H1 (cell line): ENCODE measurements at regions not wholly inside any gene's neighbourhood (a gene's known extent, or its start where the extent isn't known, plus 50 kb on each side); places are given as distances from the start of the nearest gene placed in this dataset.

Source experiments
- CTCF ChIA-PET: fragments of 300-600 bp; sonication (Branson Sonifier 250); formaldehyde crosslinking; loops from one replicate; lab custom pipeline; 2021; ENCODE audit not compliant: partially characterized antibody; lab: Charles Lee
- POLR2A ChIA-PET: fragments of 300-600 bp; sonication (Branson Sonifier 250); formaldehyde crosslinking; loops from one replicate; lab custom pipeline; 2021; ENCODE audit warnings: inconsistent platforms; ENCODE audit not compliant: partially characterized antibody; lab: Charles Lee
- DNase-seq, 2 experiments: peaks; one replicate each; pipeline versions ENCODE4 v3.0.0 to v3.0.0-alpha.2; 2010 to 2022; ENCODE audit warnings: low spot score in 2 of 2, low read depth in 1 of 2, mixed read lengths in 1 of 2
- FAIRE-seq: peaks from 2 replicates; lab custom pipeline; 2011; peaks lifted over from hg19 to GRCh38; lab: Jason Lieb, UNC
- H2AFZ ChIP-seq: 2 replicates; pipeline ENCODE4 v1.8.1; 2012; ENCODE audit warnings: low read length, inconsistent platforms
- H2AK5ac ChIP-seq: 2 replicates; pipeline ENCODE4 v1.6.1; 2013; ENCODE audit warnings: low read depth, low read length
- H2BK120ac ChIP-seq: replicated peaks from 2 replicates; pipeline ENCODE3; 2013; ENCODE audit warnings: low read depth, low read length, inconsistent platforms
- H2BK12ac ChIP-seq: 2 replicates; pipeline ENCODE4 v1.6.1; 2013; ENCODE audit warnings: low read depth, low read length
- H2BK15ac ChIP-seq: 2 replicates; pipeline ENCODE4 v1.6.1; 2013; ENCODE audit warnings: low read length
- H2BK20ac ChIP-seq: 2 replicates; pipeline ENCODE4 v1.6.1; 2013; ENCODE audit warnings: low read length
- H2BK5ac ChIP-seq: 2 replicates; pipeline ENCODE4 v1.6.1; 2013; ENCODE audit warnings: low read depth, low read length
- H3K14ac ChIP-seq: 2 replicates; pipeline ENCODE4 v1.6.1; 2013; ENCODE audit warnings: inconsistent platforms; ENCODE audit not compliant: insufficient read length
- H3K18ac ChIP-seq: 2 replicates; pipeline ENCODE4 v1.6.1; 2013; ENCODE audit warnings: low read length; ENCODE audit errors: extremely low read depth
- H3K23ac ChIP-seq: 2 replicates; pipeline ENCODE4 v1.6.1; 2013; ENCODE audit warnings: inconsistent platforms; ENCODE audit not compliant: insufficient read length
- H3K23me2 ChIP-seq: 2 replicates; pipeline ENCODE4 v1.6.1; 2013; ENCODE audit warnings: low read depth, low read length
- H3K27ac ChIP-seq: 2 replicates; pipeline ENCODE4 v1.6.1; 2011; ENCODE audit warnings: low read depth, low read length, inconsistent platforms
- H3K27me3 ChIP-seq, 4 experiments: replicated peaks in 1 of 4; 1 replicate in 1 of 4; 2 replicates in 3 of 4; pipeline versions ENCODE4 v1.6.1 to v1.8.1; 2011 to 2013; ENCODE audit warnings: low read length in 3 of 4, mild to moderate bottlenecking in 3 of 4, inconsistent platforms in 2 of 4, mixed read lengths in 2 of 4, moderate library complexity in 1 of 4; ENCODE audit not compliant: control insufficient read depth in 3 of 4, insufficient read depth in 3 of 4; ENCODE audit errors: extremely low read depth in 1 of 4
- H3K36me3 ChIP-seq, 4 experiments: 2 replicates each; pipeline versions ENCODE4 v1.6.1 to v1.8.1; 2011 to 2013; ENCODE audit warnings: mild to moderate bottlenecking in 4 of 4, low read length in 3 of 4, moderate library complexity in 2 of 4, control low read depth in 1 of 4, inconsistent platforms in 1 of 4; ENCODE audit not compliant: insufficient read depth in 4 of 4, control insufficient read depth in 2 of 4
- H3K4ac ChIP-seq: replicated peaks from 2 replicates; pipeline ENCODE3; 2013; ENCODE audit warnings: low read length, low read depth, mixed read lengths, inconsistent platforms; ENCODE audit not compliant: insufficient read length
- H3K4me1 ChIP-seq, 4 experiments: replicated peaks in 1 of 4; 1 replicate in 1 of 4; 2 replicates in 3 of 4; pipeline versions ENCODE4 v1.6.1 to v1.8.1; 2011 to 2013; ENCODE audit warnings: low read length in 3 of 4, inconsistent platforms in 2 of 4, mixed read lengths in 1 of 4; ENCODE audit not compliant: insufficient read depth in 4 of 4, control insufficient read depth in 3 of 4
- H3K4me2 ChIP-seq, 2 experiments: 2 replicates each; pipeline versions ENCODE4 v1.6.1 to v1.8.1; 2011 to 2013; ENCODE audit warnings: low read depth in 2 of 2, low read length in 2 of 2, control low read depth in 1 of 2, inconsistent platforms in 1 of 2, mild to moderate bottlenecking in 1 of 2; ENCODE audit not compliant: insufficient read depth in 1 of 2
- H3K4me3 ChIP-seq, 4 experiments: fragments of 200-600, 300-600 bp in 1 of 4; sonication (generic), shearing (Covaris generic), sonication (Bioruptor Twin) in 1 of 4; 2 replicates each; pipeline versions ENCODE4 v1.5.1 to v1.8.1; 2011 to 2016; ENCODE audit warnings: low read length in 4 of 4, low read depth in 3 of 4, control low read depth in 2 of 4, inconsistent platforms in 2 of 4, mild to moderate bottlenecking in 2 of 4, mixed read lengths in 1 of 4, moderate library complexity in 1 of 4; ENCODE audit not compliant: insufficient read depth in 2 of 4; ENCODE audit errors: extremely low read depth in 1 of 4
- H3K56ac ChIP-seq: replicated peaks from 2 replicates; pipeline ENCODE3; 2013; ENCODE audit warnings: low read depth, mild to moderate bottlenecking, mixed read lengths, low read length, inconsistent platforms; ENCODE audit not compliant: insufficient read length
- H3K79me1 ChIP-seq: 2 replicates; pipeline ENCODE4 v1.6.1; 2013; ENCODE audit warnings: low read depth, low read length, control low read depth
- H3K79me2 ChIP-seq, 2 experiments: 2 replicates each; pipeline versions ENCODE4 v1.6.1 to v1.8.1; 2012 to 2013; ENCODE audit warnings: low read length in 2 of 2, mild to moderate bottlenecking in 2 of 2, inconsistent platforms in 1 of 2; ENCODE audit not compliant: insufficient read depth in 2 of 2, control insufficient read depth in 1 of 2
- H3K9ac ChIP-seq, 4 experiments: replicated peaks in 1 of 4; 1 replicate in 1 of 4; 2 replicates in 3 of 4; pipeline versions ENCODE4 v1.6.1 to v1.8.1; 2011 to 2013; ENCODE audit warnings: low read depth in 3 of 4, low read length in 3 of 4, control low read depth in 2 of 4, mild to moderate bottlenecking in 2 of 4, moderate library complexity in 2 of 4, inconsistent platforms in 1 of 4; ENCODE audit errors: extremely low read depth in 1 of 4
- H3K9me3 ChIP-seq, 2 experiments: 2 replicates each; pipeline versions ENCODE4 v1.6.1 to v1.8.1; 2012 to 2013; ENCODE audit warnings: mild to moderate bottlenecking in 2 of 2, moderate library complexity in 2 of 2, control low read depth in 1 of 2, inconsistent platforms in 1 of 2, low read depth in 1 of 2, low read length in 1 of 2, mixed read lengths in 1 of 2; ENCODE audit not compliant: insufficient read depth in 2 of 2
- H4K20me1 ChIP-seq, 2 experiments: replicated peaks in 1 of 2; 2 replicates each; pipeline versions ENCODE3 to v1.8.1; 2011 to 2013; ENCODE audit warnings: inconsistent platforms in 2 of 2, low read length in 2 of 2, mild to moderate bottlenecking in 1 of 2; ENCODE audit not compliant: insufficient read depth in 2 of 2, control insufficient read depth in 1 of 2
- H4K5ac ChIP-seq: 2 replicates; pipeline ENCODE4 v1.6.1; 2013; ENCODE audit warnings: low read length, low read depth, mixed read lengths, inconsistent platforms; ENCODE audit not compliant: insufficient read length
- H4K8ac ChIP-seq: 2 replicates; pipeline ENCODE4 v1.8.0; 2013; ENCODE audit warnings: mild to moderate bottlenecking, moderate library complexity, low read length, inconsistent platforms; ENCODE audit not compliant: insufficient read depth; ENCODE audit errors: extremely low read depth
- H4K91ac ChIP-seq: replicated peaks from 2 replicates; pipeline ENCODE3; 2013; ENCODE audit warnings: low read length, mixed read lengths, inconsistent platforms; ENCODE audit not compliant: insufficient read length
- CHD2 ChIP-seq: IDR thresholded peaks from 2 replicates; pipeline ENCODE4 v1.6.1; 2012; ENCODE audit warnings: low read length, improper control_type of control experiment
- CTBP2 ChIP-seq: IDR thresholded peaks from 2 replicates; pipeline ENCODE4 v1.7.0; 2011; ENCODE audit warnings: borderline replicate concordance, mild to moderate bottlenecking, moderate library complexity, mixed read lengths, low read length; ENCODE audit not compliant: insufficient read depth, insufficient read length
- GTF2F1 ChIP-seq: IDR thresholded peaks from 2 replicates; pipeline ENCODE4 v1.6.1; 2012; ENCODE audit warnings: low read depth, low read length, improper control_type of control experiment, borderline replicate concordance
- SP1 ChIP-seq: IDR thresholded peaks from 2 replicates; pipeline ENCODE4 v1.6.1; 2011; ENCODE audit warnings: low read depth, low read length
- WGBS, 2 experiments: shearing (Covaris generic) in 1 of 2; methylation state at CpG; one replicate each; pipeline versions ENCODE4 v1.1.6 to v1.1.7; 2013 to 2015; ENCODE audit warnings: low lambda C conversion rate in 2 of 2, mixed read lengths in 2 of 2, inconsistent platforms in 1 of 2, low coverage in 1 of 2, missing lambda C conversion rate in 1 of 2; ENCODE audit not compliant: insufficient replicate concordance in 2 of 2, insufficient coverage in 1 of 2, insufficient read length in 1 of 2; ENCODE audit errors: extremely low coverage in 1 of 2, missing lambda C conversion rate in 1 of 2; 5-methylcytosine and 5-hydroxymethylcytosine counted together
- TF ChIP-seq, protein P1 (sequence below), 3 experiments: IDR thresholded peaks; 1 replicate in 2 of 3; 2 replicates in 1 of 3; pipeline versions ENCODE4 v1.5.1 to v1.6.1; 2011; ENCODE audit warnings: low read length in 3 of 3, mild to moderate bottlenecking in 3 of 3, inconsistent platforms in 2 of 3, low read depth in 1 of 3, moderate library complexity in 1 of 3; ENCODE audit not compliant: insufficient read depth in 1 of 3; ENCODE audit errors: control extremely low read depth in 1 of 3

DNA sequence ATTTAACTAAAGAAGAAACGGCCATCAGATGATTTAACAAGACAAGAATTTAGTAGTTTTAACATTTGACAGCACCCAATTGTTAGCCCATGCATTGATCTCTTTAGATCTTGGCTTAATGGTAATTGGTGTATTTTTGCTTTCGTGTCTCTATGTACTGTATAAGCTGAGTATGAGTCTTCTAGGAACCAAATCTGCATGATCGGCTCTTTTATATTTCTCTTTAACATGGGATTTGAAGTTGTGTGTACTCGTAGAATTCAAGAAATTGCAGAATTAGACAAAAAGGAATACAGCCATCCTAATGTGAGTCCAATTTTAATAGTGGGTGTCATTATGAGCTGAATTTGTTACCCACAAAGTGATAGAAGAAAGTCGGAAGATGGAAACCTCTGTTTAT lies 438.9 kb upstream of the WWC1 start:
- Histone ChIP-seq H2BK15ac (no peak overlapping the region), H3K23me2 (no peaks in the 10 kb centered on the region; the same call in 1 of the 2 replicates), H3K23ac (no peak overlapping the region), H3K4me3 (no peak overlapping the region), H3K79me2 (no peaks in the 10 kb centered on the region), H3K27me3 (no peaks in the 10 kb centered on the region), H3K27ac (no peak overlapping the region), H2BK12ac (no peak overlapping the region), H2BK5ac (no peak overlapping the region), H2AK5ac (no peak overlapping the region), H3K9ac (no peak overlapping the region), H3K4ac (no peak overlapping the region), H3K79me1 (no peaks in the 10 kb centered on the region), H3K36me3 (no peaks in the 10 kb centered on the region), H4K91ac (no peak overlapping the region), H2BK120ac (no peak overlapping the region), H3K56ac (no peak overlapping the region), H2AFZ (no peak overlapping the region), H4K8ac (no peak overlapping the region), H4K5ac (no peak overlapping the region), H3K18ac (no peak overlapping the region), H3K14ac (no peak overlapping the region), H2BK20ac (no peak overlapping the region), H4K20me1 (no peaks in the 10 kb centered on the region), H3K4me2 (no peak overlapping the region), H3K4me1 (no peaks in the 10 kb centered on the region), H3K9me3 (no peaks in the 10 kb centered on the region)
- WGBS, 2 experiments: 88% methylated on average over 5 of the region's 5 CpGs; no CpG with 5 or more reads in 1 of the 2 experiments
- ChIA-PET CTCF (interaction anchor here (0.5 kb wide), 1 partner anchor 232 kb away, joined by 3 read pairs; no protein-coding TSS in a partner anchor), POLR2A (interaction anchor here (1.3 kb wide), 1 partner anchor 53 kb away, joined by 3 read pairs; no protein-coding TSS in a partner anchor)
- DNase-seq (no peak), FAIRE-seq (no peak)
- TF ChIP-seq SP1 (no peak), GTF2F1 (no peak), CHD2 (no peak), CTBP2 (no peak)
- TF ChIP-seq, protein P1, sequence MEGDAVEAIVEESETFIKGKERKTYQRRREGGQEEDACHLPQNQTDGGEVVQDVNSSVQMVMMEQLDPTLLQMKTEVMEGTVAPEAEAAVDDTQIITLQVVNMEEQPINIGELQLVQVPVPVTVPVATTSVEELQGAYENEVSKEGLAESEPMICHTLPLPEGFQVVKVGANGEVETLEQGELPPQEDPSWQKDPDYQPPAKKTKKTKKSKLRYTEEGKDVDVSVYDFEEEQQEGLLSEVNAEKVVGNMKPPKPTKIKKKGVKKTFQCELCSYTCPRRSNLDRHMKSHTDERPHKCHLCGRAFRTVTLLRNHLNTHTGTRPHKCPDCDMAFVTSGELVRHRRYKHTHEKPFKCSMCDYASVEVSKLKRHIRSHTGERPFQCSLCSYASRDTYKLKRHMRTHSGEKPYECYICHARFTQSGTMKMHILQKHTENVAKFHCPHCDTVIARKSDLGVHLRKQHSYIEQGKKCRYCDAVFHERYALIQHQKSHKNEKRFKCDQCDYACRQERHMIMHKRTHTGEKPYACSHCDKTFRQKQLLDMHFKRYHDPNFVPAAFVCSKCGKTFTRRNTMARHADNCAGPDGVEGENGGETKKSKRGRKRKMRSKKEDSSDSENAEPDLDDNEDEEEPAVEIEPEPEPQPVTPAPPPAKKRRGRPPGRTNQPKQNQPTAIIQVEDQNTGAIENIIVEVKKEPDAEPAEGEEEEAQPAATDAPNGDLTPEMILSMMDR (IDR thresholded peaks at IDR 0.05; ENCODE audit: control extremely low read depth in 1 of 3, insufficient read depth in 1 of 3, low read depth in 1 of 3, low read length in 3 of 3): no peak
